NCI-H2081 treated with DMSO at 0.1 percent for 48 hours (cell line): ENCODE measurements at regions not wholly inside any gene's neighbourhood (a gene's known extent, or its start where the extent isn't known, plus 50 kb on each side); places are given as distances from the start of the nearest gene placed in this dataset.
A peak's percentile ranks its signal among the peaks of the same experiment; 100 is the strongest.
"Not testable (repeated sequence)": the region's sequence is repeated elsewhere in the genome, so short reads cannot be mapped to it uniquely, and the experiment has no call there.

Source experiments
- DNase-seq: peaks from one replicate; lab custom pipeline; 2025; lab: John Stamatoyannopoulos, UW

DNA sequence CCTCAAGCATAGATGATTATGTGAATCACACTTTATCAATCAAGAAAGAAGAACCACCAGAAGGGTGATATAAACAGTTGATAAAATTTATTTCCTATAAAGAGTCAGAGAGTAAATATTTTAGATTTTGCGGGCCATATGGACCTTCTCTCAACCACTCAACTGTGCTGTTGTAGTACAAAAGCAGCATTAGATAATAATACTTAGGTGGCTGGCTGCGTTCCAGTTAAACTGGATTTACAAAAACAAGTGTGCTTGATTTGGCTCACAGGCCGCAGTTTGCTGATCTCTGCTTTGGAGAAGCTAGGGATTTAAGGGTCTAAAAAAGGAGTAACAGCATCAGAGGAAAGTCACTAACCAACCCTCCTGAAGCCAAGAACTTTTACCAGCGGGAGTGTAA lies 1406.0 kb downstream of the KCNT2 start:
- DNase-seq, result no peak

GRCh38 chr1:195200772-195201171 lies 1407.5 kb downstream of the KCNT2 start:
- no peak for DNase-seq

GRCh38 chr1:195197116-195197515 lies 1411.1 kb downstream of the KCNT2 start:
- no peak for DNase-seq

DNA sequence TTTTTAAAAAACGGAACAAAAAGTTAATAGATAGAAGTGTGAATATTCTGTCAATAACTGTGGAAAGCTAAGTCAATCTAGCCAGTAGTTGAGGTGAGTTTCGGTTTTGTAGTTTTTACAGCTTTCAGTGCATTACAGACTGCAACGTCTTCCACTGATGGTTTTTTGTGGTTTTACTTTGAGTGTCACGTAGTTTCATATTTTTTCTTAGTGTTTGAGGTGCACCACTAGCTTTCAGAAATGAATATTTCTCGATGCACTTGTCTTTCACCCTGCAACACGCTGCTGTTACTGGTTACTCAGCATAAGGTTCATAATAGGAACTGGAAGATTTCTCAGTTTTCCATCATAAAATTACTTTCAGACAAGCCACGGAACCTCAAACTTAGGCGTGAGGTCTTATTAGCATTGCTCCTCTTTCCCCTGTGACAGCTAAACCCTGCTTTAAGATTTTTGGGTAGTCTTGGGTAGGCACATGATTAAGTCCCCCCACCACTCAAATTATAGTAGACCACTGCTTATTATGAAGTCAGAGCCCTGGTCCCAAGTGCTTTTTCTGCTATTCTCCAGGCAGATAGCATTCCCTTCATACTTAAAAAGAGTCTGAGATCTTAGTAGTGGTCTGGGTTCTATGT lies 1412.7 kb downstream of the KCNT2 start:
- DNase-seq, result no peak

DNA sequence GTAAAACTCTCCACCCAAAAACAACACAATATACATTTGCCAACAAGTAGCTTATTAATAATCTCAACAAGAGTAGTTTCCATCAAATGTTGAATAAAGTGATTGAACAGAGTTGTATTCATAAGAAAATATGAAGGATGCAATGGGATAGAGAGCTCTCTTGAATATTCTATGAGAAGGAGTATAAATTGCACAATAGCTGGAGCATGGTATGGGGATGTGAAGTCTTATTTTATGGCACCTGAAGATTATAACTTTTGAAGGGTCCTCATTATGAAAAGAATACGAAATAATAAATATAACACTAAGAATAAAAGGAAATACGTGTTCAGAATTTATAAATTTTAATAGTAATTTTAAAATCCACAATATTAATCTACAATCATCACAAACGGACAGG lies 1415.1 kb downstream of the KCNT2 start:
- no peak for DNase-seq

GRCh38 chr1:195188821-195189220 lies 1419.4 kb downstream of the KCNT2 start:
- no peak for DNase-seq

- no peak for DNase-seq
Measured at GRCh38 chr1:195186544-195186943, 1421.7 kb downstream of the KCNT2 start.

DNA sequence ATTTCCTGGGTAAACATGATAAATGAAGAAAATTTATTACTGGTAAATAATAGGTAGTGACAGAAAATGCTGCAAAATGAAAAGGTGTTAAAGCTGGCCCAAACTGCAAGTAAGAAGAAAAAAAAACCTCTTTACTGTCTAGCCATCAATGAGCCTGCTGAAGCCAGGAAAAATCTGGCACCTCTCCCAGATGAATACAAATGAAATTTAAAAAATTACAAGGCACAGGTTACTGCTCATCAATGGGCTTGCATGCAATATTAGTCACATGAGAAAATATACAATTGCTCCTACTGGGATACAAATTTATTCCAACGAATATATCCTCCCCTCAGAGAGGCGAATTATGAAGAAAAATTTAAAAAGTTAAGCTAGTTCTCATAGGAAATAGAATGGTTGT lies 1422.5 kb downstream of the KCNT2 start:
- peak; percentile 52 for DNase-seq

- DNase-seq, result no peak
Measured at GRCh38 chr1:195185321-195185720, 1422.9 kb downstream of the KCNT2 start.

GRCh38 chr1:195173753-195174152 lies 1434.5 kb downstream of the KCNT2 start:
- no peak for DNase-seq

- DNase-seq, result not testable (repeated sequence)
Measured at GRCh38 chr1:195159795-195160194, 1448.4 kb downstream of the KCNT2 start.

GRCh38 chr1:195158091-195158490 lies 1450.1 kb downstream of the KCNT2 start:
- no peak for DNase-seq

DNA sequence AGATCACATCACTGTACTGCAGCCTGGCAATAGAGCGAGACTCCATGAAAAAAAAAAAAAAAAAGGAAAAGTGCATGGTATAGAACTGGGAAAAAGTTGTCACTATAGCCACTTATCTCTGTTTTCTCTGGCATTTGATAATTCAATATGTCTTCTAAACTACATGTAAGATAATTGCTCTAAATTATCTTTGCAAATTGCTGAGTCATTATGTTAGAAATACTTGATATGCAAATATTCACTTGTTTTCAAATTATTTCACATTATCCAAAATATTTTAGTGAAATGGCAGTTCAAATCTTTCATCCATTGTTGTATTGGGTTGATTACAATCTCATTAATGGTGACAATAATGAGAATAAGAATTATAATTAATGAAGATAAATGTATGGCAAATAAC lies 1455.1 kb downstream of the KCNT2 start:
- no peak for DNase-seq

DNA sequence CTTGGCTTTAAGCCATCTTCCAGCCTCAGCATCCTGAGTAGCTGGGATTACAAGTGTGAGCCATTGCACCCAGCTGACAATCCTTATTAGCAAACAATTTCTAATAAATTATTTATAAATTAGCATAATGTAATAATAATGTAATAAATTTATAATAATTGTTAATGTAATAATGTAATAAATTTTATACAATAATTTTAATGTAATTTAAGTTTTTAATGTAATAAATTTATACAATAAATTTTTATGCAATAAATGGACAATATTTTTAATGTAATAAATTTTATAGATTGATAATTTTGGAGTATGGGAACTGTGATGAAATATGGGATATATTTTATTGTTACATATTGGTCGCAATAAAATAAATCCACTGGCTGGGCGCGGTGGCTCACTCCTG lies 1457.5 kb downstream of the KCNT2 start:
- DNase-seq, result no peak

DNA sequence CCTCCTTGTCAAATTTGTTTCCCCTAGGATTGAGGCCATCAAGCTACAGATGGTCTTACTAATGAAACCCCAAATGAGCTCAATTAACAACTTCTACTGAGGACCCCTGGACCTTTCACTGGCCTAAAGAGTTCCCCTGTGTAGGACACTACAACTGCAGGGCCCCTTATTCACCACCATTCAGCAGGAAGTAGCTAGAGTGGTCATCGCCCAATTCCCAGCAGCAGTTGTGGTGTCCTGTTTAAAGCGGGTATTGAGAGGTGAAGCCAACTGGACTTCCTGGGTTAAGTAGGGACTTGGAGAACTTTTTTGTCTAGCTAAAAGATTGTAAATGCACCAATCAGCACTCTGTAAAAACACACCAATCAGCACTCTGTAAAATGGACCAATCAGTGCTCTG lies 1466.9 kb downstream of the KCNT2 start:
- no peak for DNase-seq

DNA sequence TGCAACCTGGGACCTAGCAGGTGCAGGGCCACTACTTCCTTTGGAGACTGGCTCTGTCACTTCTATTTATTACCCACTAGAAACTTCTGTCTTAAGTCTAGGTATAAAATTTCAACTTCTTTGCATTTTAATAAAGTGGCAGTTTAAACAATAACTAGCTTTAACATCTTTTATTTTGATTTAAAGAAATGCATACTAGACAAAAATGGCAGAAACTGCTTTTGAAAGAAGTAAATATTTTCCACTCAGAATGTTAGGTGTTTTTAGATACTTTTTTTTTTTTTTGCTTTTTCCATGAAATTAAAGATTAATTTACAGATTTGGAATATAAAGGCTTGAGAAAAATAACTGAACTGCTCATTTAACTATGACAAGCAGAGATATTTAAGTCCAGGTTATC lies 1477.6 kb downstream of the KCNT2 start:
- no peak for DNase-seq

GRCh38 chr1:195122497-195122896 lies 1485.7 kb downstream of the KCNT2 start:
- no peak for DNase-seq

- DNase-seq, result no peak
Measured at GRCh38 chr1:195113471-195113870, 1494.8 kb downstream of the KCNT2 start.

DNA sequence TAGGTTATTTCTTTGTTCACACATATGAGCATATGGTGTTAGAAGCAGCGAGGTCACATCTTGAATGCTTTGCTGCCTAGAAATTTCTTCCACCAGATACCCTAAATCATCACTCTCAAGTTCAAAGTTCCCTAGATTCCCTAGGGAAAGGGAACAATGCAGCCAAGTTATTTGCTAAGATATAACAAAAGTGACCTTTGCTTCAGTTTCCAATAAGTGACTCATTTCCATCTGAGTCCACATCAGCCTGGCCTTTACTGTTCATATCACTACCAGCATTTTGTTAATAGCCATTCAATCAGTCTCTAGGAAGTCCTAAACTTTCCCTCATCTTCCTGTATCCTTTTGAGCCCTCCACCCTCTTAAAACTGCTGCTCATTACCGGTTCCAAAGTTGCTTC lies 1502.5 kb downstream of the KCNT2 start:
- DNase-seq, result no peak

DNA sequence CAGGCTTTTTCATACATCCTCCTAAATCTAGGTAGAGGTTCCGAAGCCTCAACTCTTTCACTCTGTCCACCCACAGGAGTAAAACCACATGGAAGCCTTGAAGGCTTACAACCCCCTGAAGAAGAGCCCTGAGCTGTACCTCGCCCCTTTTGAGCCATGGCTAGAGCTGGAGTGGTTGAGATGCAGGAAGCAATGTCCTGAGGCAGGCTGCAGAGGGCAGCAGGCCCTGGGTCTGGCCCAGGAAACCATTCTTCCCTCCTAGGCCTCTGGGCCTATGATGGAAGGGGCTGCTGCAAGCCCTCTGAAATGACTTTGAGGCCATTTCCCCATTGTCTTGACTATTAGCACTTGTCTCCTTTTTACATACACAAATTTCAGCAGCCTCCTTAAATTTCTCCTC lies 1503.0 kb downstream of the KCNT2 start:
- DNase-seq, result no peak

DNA sequence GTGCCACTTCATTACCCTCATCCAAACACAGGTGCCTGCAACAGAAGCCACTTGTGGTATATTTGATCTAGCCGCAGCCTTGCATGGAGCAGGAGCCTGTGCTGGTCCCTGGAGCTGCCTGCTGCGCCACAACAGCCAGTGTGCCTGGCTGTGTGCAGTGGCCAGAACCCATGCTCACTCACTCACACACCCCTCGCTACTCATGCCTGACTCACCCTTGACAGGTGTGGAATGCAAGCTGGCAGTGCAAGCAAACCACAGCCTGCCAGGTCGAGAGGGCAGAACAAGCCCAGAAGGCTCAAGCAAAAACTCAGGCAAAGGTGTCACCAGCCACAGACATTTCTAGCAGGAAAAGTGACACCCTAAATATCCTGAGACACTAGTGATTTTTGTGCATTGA lies 1510.9 kb downstream of the KCNT2 start:
- no peak for DNase-seq

- DNase-seq, result no peak
Measured at GRCh38 chr1:195096051-195096521, 1512.2 kb downstream of the KCNT2 start.

GRCh38 chr1:195085196-195085595 lies 1523.0 kb downstream of the KCNT2 start:
- DNase-seq, result no peak

DNA sequence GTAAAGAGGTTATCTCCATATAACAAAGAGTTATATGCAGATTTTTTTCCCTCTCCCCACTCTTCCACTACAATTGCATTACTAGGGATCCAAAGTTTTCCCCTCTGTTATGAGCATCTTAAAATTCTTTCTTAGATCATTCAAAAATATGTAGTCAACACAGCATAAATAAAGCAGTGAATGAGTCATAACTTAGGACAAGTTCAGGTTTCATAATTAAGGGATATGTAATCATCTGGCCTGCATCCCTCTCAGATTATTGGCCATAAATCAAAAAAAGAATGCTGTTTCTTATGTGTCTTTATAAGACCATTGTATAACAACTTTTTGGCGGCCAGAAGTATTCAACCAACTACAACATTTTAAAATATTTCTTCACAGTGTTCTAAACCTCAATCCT lies 1526.1 kb downstream of the KCNT2 start:
- no peak for DNase-seq

GRCh38 chr1:195076682-195077081 lies 1531.6 kb downstream of the KCNT2 start:
- DNase-seq, result no peak
